ENCODE measurements at regions not wholly inside any gene's neighbourhood (a gene's known extent, or its start where the extent isn't known, plus 50 kb on each side); places are given as distances from the start of the nearest gene placed in this dataset.

DNA sequence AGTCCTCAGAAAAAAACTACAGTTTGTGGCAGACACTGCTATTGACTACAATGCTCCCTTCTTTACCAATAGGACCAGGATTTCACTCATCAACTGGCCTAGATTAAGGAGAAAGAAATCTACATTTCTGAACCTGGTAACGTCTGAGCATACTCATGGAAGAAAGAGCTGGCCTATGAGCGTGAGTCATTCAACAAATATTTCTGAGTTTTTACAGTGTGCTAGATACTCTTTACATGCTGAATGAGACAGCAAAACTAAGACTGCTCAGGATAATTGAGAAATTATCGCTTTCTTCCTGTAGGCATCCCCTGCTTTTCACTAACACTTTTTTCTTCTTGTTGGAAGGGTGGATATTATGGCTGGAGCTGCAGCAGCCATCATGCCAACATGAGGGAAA lies 609.7 kb downstream of the TNS3 start:
- in situ Hi-C loops (cut with MboI): no loop called here
- H3K4me2 ChIP-seq (ENCODE audit: unreplicated experiment): peak overlapping the region; percentile 4
- no peaks in the 10 kb centered on the region for H4K20me1 ChIP-seq (ENCODE audit: insufficient read depth)
- no peaks in the 10 kb centered on the region for H3K27me3 ChIP-seq (replicated peaks; ENCODE audit: insufficient read depth)
- 38% methylated on average over 3 of the region's 3 CpGs for WGBS, 2 experiments (ENCODE audit: low coverage in 1 of 2, low lambda C conversion rate in 2 of 2, missing lambda C conversion rate in 2 of 2)
- no peak for TF ChIP-seq EZH2 (IDR thresholded peaks at IDR 0.05; ENCODE audit: insufficient read depth, poor library complexity, severe bottlenecking)
- TF ChIP-seq EZH2phosphoT487 (IDR thresholded peaks at IDR 0.05; ENCODE audit: insufficient read depth, low read depth): no peak
- H3K4me1 ChIP-seq (ENCODE audit: insufficient read depth): peaks cover 32% of the 10 kb centered on the region
- H3K9me3 ChIP-seq (ENCODE audit: low read depth): no peaks in the 10 kb centered on the region
- peaks cover 40% of the 10 kb centered on the region for H3F3A ChIP-seq (ENCODE audit: insufficient read depth)
- no peaks in the 10 kb centered on the region for H3K9me2 ChIP-seq (ENCODE audit: insufficient read depth)
- H2AFZ ChIP-seq: peak overlapping the region; percentile 60
- H3K9ac ChIP-seq: peak overlapping the region; percentile 30; the same call in 1 of the 2 replicates
- H3K79me2 ChIP-seq (ENCODE audit: insufficient read depth): no peaks in the 10 kb centered on the region
- H3K36me3 ChIP-seq (ENCODE audit: low read depth): no peaks in the 10 kb centered on the region
- peak; percentile 81 for DNase-seq
- H3K4me3 ChIP-seq: no peak overlapping the region
- H3K27ac ChIP-seq: peak overlapping the region; percentile 77

DNA sequence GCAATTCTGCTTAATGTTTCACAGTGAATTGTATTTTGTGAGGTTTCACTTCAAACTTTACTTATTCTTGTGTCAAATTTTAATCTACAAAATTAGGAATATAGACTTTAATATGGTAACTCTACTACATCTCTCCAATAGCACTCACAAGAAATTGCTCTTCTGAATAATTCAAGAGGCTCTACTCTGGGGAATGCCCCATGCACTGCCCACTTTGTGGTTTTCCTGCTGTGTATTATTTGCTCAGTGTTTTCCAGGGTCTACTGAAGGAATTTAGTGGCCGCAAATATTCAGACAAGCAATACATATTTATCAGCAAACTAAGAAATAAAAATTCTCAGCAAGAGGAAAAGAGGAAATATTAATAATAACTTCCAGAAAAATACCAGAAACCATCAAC lies 611.4 kb downstream of the TNS3 start:
- 100% methylated on average over 1 of the region's 1 CpG for WGBS, 2 experiments (ENCODE audit: low coverage in 1 of 2, low lambda C conversion rate in 2 of 2, missing lambda C conversion rate in 2 of 2)
- no peak overlapping the region for H3K4me3 ChIP-seq
- DNase-seq: no peak
- H3K79me2 ChIP-seq (ENCODE audit: insufficient read depth): no peaks in the 10 kb centered on the region
- H4K20me1 ChIP-seq (ENCODE audit: insufficient read depth): no peaks in the 10 kb centered on the region
- in situ Hi-C loops (cut with MboI): no loop called here
- H3K9me2 ChIP-seq (ENCODE audit: insufficient read depth): no peaks in the 10 kb centered on the region
- no peak overlapping the region for H3K4me2 ChIP-seq (ENCODE audit: unreplicated experiment)
- H3K9me3 ChIP-seq (ENCODE audit: low read depth): peaks cover 6% of the 10 kb centered on the region
- H3K4me1 ChIP-seq (ENCODE audit: insufficient read depth): peaks cover 32% of the 10 kb centered on the region
- H3K36me3 ChIP-seq (ENCODE audit: low read depth): 0 out of 2 replicates have a peak, but pooled peaks cover under 1% of the 10 kb centered on the region
- no peak overlapping the region for H3K27ac ChIP-seq
- H3F3A ChIP-seq (ENCODE audit: insufficient read depth): peaks cover 40% of the 10 kb centered on the region
- no peak overlapping the region for H2AFZ ChIP-seq
- no peak overlapping the region for H3K9ac ChIP-seq
- no peaks in the 10 kb centered on the region for H3K27me3 ChIP-seq (replicated peaks; ENCODE audit: insufficient read depth)
- no peak for TF ChIP-seq EZH2 (IDR thresholded peaks at IDR 0.05; ENCODE audit: insufficient read depth, poor library complexity, severe bottlenecking)

DNA sequence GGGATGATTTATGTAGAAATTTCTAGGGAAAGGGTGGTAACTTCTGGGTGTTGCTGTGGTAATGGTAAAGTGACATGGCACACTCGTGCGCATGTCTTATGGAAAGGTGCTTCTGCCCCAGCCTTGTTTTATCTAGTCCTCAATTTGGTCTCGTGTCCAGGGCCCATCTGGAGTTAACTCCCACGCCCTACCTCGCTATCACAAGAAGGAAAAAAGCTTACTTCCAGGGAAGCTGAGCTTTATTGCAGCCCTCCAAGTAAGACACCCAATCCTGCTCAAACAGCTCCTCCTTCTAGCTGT lies 611.8 kb downstream of the TNS3 start:
- no peaks in the 10 kb centered on the region for H3K27me3 ChIP-seq (replicated peaks; ENCODE audit: insufficient read depth)
- no peaks in the 10 kb centered on the region for H3K9me2 ChIP-seq (ENCODE audit: insufficient read depth)
- in situ Hi-C loops (cut with MboI): no loop called here
- peaks cover 40% of the 10 kb centered on the region for H3F3A ChIP-seq (ENCODE audit: insufficient read depth)
- H3K4me2 ChIP-seq (ENCODE audit: unreplicated experiment): no peak overlapping the region
- 95 to 96% methylated on average over 5 of the region's 5 CpGs for WGBS, 2 experiments (ENCODE audit: low coverage in 1 of 2, low lambda C conversion rate in 2 of 2, missing lambda C conversion rate in 2 of 2)
- no peak for DNase-seq
- H3K79me2 ChIP-seq (ENCODE audit: insufficient read depth): no peaks in the 10 kb centered on the region
- H3K9me3 ChIP-seq (ENCODE audit: low read depth): peaks cover 6% of the 10 kb centered on the region
- H3K36me3 ChIP-seq (ENCODE audit: low read depth): 0 out of 2 replicates have a peak, but pooled peaks cover 4% of the 10 kb centered on the region
- H2AFZ ChIP-seq: no peak overlapping the region
- H3K27ac ChIP-seq: no peak overlapping the region
- TF ChIP-seq EZH2phosphoT487 (IDR thresholded peaks at IDR 0.05; ENCODE audit: insufficient read depth, low read depth) (no peak), EZH2 (IDR thresholded peaks at IDR 0.05; ENCODE audit: insufficient read depth, poor library complexity, severe bottlenecking) (no peak)
- peaks cover 32% of the 10 kb centered on the region for H3K4me1 ChIP-seq (ENCODE audit: insufficient read depth)
- no peaks in the 10 kb centered on the region for H4K20me1 ChIP-seq (ENCODE audit: insufficient read depth)
- H3K4me3 ChIP-seq: no peak overlapping the region
- H3K9ac ChIP-seq: no peak overlapping the region

DNA sequence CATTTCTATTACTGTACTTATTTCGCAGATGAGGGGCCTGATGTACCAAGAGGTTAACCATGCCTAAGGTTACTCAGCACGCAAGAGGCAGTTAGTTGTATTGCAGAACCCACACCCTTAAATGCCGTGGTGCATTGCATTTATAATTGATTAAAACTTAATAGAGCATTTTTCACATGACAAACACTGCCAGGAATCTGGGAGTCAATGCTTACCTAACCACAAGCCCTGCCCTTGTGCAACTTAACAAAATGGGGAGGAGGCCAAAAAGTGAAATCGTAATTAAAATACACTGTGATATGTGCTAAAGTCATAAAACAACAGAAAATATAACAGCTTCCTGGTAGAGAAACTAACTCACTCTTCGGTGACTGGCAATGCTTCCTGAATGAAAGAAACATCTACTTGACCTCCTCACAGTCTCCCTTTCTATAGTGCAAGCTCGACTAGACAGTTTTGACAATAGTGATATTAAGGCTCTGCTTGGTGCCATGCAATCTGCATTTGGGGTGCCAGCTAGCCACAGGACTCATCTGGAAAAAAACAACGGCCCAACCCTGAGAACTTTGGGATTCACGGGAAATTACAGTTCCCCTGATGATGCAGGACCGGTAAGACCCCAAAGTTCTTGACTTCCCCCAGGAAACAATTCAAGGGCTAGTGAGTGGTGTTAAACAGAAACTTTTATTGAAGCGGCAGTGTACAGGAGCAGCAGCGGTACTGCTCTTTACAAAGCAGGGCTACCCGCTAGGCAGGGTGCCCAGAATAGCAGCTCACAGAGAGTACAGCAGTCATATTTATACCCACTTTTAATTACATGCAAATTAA lies 612.4 kb downstream of the TNS3 start:
- H3K9me2 ChIP-seq (ENCODE audit: insufficient read depth): no peaks in the 10 kb centered on the region
- H3K36me3 ChIP-seq (ENCODE audit: low read depth): 0 out of 2 replicates have a peak, but pooled peaks cover 5% of the 10 kb centered on the region
- H3K27me3 ChIP-seq (replicated peaks; ENCODE audit: insufficient read depth): no peaks in the 10 kb centered on the region
- peak overlapping the region; percentile 30; the same call in 1 of the 2 replicates for H3K9ac ChIP-seq
- no peaks in the 10 kb centered on the region for H4K20me1 ChIP-seq (ENCODE audit: insufficient read depth)
- 64% methylated on average over 12 of the region's 12 CpGs for WGBS, 2 experiments (ENCODE audit: low coverage in 1 of 2, low lambda C conversion rate in 2 of 2, missing lambda C conversion rate in 2 of 2)
- peak overlapping the region; percentile 12 for H3K4me2 ChIP-seq (ENCODE audit: unreplicated experiment)
- no peaks in the 10 kb centered on the region for H3K79me2 ChIP-seq (ENCODE audit: insufficient read depth)
- peaks cover 10% of the 10 kb centered on the region for H3K9me3 ChIP-seq (ENCODE audit: low read depth)
- H3K4me1 ChIP-seq (ENCODE audit: insufficient read depth): peaks cover 32% of the 10 kb centered on the region
- 0 out of 2 replicates have a peak overlapping the region, but pooled peaks have one; percentile 1 for H3K4me3 ChIP-seq
- 0 out of 2 replicates have a peak, but pooled peaks have one; percentile 57 for TF ChIP-seq EZH2phosphoT487 (IDR thresholded peaks at IDR 0.05; ENCODE audit: insufficient read depth, low read depth)
- TF ChIP-seq EZH2 (IDR thresholded peaks at IDR 0.05; ENCODE audit: insufficient read depth, poor library complexity, severe bottlenecking): no peak
- peak; percentile 82 for DNase-seq
- H3K27ac ChIP-seq: peak overlapping the region; percentile 67
- peak overlapping the region; percentile 51 for H2AFZ ChIP-seq
- in situ Hi-C loops (cut with MboI): no loop called here
- peaks cover 40% of the 10 kb centered on the region for H3F3A ChIP-seq (ENCODE audit: insufficient read depth)

Measured in GM23248 (cell line).